Spleen (tissue), 11 donors: ENCODE measurements at regions not wholly inside any gene's neighbourhood (a gene's known extent, or its start where the extent isn't known, plus 50 kb on each side); places are given as distances from the start of the nearest gene placed in this dataset.

Experiments
- DNase-seq: peaks from one replicate; pipeline ENCODE4 v3.0.0-alpha.2; 2020
- H3K27ac ChIP-seq, 8 donors: fragments of 200-600 bp; sonication (generic) in 7 of 8; 1 replicate in 4 of 8; 2 replicates in 4 of 8; pipeline versions ENCODE4 v1.5.0 to v1.8.0; 2016 to 2021; ENCODE audit warnings: inconsistent platforms in 4 of 8, mild to moderate bottlenecking in 4 of 8, moderate library complexity in 1 of 8
- H3K27me3 ChIP-seq, 7 donors: fragments of 200-600 bp; sonication (generic) in 6 of 7; replicated peaks in 1 of 7; 1 replicate in 4 of 7; 2 replicates in 3 of 7; pipeline versions ENCODE4 v1.5.0 to v1.8.0; 2016 to 2021; ENCODE audit warnings: inconsistent platforms in 3 of 7, mild to moderate bottlenecking in 1 of 7
- H3K36me3 ChIP-seq, 6 donors: fragments of 200-600 bp; sonication (generic) in 5 of 6; 1 replicate in 4 of 6; 2 replicates in 2 of 6; pipeline versions ENCODE4 v1.5.0 to v1.8.0; 2016 to 2021; ENCODE audit warnings: inconsistent platforms in 2 of 6
- H3K4me1 ChIP-seq, 6 donors: fragments of 200-600 bp; sonication (generic) in 5 of 6; 1 replicate in 3 of 6; 2 replicates in 3 of 6; pipeline versions ENCODE4 v1.5.0 to v1.8.0; 2016 to 2021; ENCODE audit warnings: inconsistent platforms in 3 of 6
- H3K4me3 ChIP-seq, 8 donors: fragments of 200-600 bp; sonication (generic) in 7 of 8; 1 replicate in 4 of 8; 2 replicates in 4 of 8; pipeline versions ENCODE4 v1.5.0 to v1.8.0; 2016 to 2021; ENCODE audit warnings: inconsistent platforms in 4 of 8, mild to moderate bottlenecking in 4 of 8, moderate library complexity in 2 of 8
- H3K9me3 ChIP-seq, 8 donors: fragments of 200-600 bp; sonication (generic) in 7 of 8; 1 replicate in 4 of 8; 2 replicates in 4 of 8; pipeline versions ENCODE4 v1.5.0 to v1.8.0; 2016 to 2021; ENCODE audit warnings: inconsistent platforms in 4 of 8
- POLR2A ChIP-seq, 3 donors: fragments of 450-650 bp; IDR thresholded peaks; one replicate each; pipeline ENCODE4 v1.5.1; 2017; ENCODE audit warnings: antibody characterized with exemption in 3 of 3, mild to moderate bottlenecking in 1 of 3
- POLR2AphosphoS5 ChIP-seq, 3 donors: sonication (generic); formaldehyde crosslinking; IDR thresholded peaks; one replicate each; pipeline ENCODE4 v1.5.1; 2017; ENCODE audit warnings: antibody characterized with exemption in 3 of 3
- WGBS, 5 donors: extraction: QIAGEN DNeasy Blood & Tissue Kit in 3 of 5; methylation state at CpG; one replicate each; pipeline versions ENCODE4 v1.1.5 to v1.1.7; 2013 to 2018; 5-methylcytosine and 5-hydroxymethylcytosine counted together
- intact Hi-C: fragments of 100-400 bp; cut with DNase I; formaldehyde crosslinking; loops from one replicate; pipeline ENCODE4 v1.15.0; 2023; ENCODE audit warnings: low total_unique reads
- TF ChIP-seq, protein P1 (sequence below), 11 experiments: fragments of 200-600 bp in 7 of 11; fragments of 450-650 bp in 4 of 11; sonication (generic) in 4 of 11; IDR thresholded peaks in 8 of 11; conservative IDR thresholded peaks in 3 of 11; 1 replicate in 7 of 11; 2 replicates in 4 of 11; pipeline versions ENCODE4 v1.4.0 to v1.8.0; 2016 to 2021; ENCODE audit warnings: antibody characterized with exemption in 11 of 11, inconsistent platforms in 4 of 11, mild to moderate bottlenecking in 1 of 11
- donor health status: healthy with polysubstance abuse.
- donor health status: DM: no; HTN: no; CAD: no; lungs with moderate emphysema.
- donor health status: DM: no; HTN: no; CAD: no.
- donor health status: Bipolar disorder and iron deficiency.
- donor health status: healthy.
- donor health status: DM: no; HTN: no; CAD: no.
- donor health status: DM: yes; HTN: yes; CAD: no.

DNA sequence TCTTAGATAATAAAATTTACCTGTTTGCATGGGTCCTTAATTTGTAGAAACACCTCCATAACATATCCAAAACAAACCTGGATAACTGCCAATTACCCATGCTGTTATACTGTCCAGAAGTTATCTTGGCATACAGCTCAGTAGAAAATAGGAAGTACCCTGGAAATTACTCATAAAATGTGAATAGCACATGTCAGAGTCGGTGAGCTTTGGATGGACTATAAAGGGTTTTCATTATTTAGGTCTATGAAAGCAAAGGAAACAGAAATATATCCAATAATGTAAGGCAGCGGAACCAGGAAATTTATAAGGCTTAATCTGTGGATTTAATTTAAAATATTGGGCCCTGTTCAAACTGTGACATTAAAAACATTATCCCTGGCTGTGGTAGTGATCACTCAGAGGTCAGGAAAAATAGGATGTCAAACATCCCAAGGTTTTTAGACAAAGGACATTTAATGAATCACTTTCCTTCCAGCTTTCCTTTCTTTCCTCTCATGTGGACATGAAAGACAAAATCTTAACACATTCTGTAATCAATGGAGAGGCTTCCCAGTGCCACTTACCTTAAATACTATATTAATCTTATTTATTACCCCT, 459.0 kb upstream of the DPH6 start:
- Histone ChIP-seq H3K9me3 (peaks cover 0 to 36% (median 23%) of the 10 kb centered on the region in 8 donors), H3K27me3 (no peaks in the 10 kb centered on the region), H3K4me1 (peaks cover 0 to 9% (median 0%) of the 10 kb centered on the region in 6 donors), H3K4me3 (no peak overlapping the region), H3K27ac (peak overlapping the region in 7 of 8 donors; percentile 45 to 72 (median 63)), H3K36me3 (no peaks in the 10 kb centered on the region)
- TF ChIP-seq, protein P1, sequence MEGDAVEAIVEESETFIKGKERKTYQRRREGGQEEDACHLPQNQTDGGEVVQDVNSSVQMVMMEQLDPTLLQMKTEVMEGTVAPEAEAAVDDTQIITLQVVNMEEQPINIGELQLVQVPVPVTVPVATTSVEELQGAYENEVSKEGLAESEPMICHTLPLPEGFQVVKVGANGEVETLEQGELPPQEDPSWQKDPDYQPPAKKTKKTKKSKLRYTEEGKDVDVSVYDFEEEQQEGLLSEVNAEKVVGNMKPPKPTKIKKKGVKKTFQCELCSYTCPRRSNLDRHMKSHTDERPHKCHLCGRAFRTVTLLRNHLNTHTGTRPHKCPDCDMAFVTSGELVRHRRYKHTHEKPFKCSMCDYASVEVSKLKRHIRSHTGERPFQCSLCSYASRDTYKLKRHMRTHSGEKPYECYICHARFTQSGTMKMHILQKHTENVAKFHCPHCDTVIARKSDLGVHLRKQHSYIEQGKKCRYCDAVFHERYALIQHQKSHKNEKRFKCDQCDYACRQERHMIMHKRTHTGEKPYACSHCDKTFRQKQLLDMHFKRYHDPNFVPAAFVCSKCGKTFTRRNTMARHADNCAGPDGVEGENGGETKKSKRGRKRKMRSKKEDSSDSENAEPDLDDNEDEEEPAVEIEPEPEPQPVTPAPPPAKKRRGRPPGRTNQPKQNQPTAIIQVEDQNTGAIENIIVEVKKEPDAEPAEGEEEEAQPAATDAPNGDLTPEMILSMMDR (IDR thresholded peaks at IDR 0.05 in 8 of 11, conservative IDR thresholded peaks at IDR 0.05 in 3 of 11): no peak
- TF ChIP-seq POLR2AphosphoS5 (IDR thresholded peaks at IDR 0.05): no peak
- TF ChIP-seq POLR2A (IDR thresholded peaks at IDR 0.05): no peak
- 38 to 52% (median 43%) methylated on average over 2 of the region's 2 CpGs for WGBS, 5 donors
- no peak for DNase-seq
- intact Hi-C loops: no loop called here

DNA sequence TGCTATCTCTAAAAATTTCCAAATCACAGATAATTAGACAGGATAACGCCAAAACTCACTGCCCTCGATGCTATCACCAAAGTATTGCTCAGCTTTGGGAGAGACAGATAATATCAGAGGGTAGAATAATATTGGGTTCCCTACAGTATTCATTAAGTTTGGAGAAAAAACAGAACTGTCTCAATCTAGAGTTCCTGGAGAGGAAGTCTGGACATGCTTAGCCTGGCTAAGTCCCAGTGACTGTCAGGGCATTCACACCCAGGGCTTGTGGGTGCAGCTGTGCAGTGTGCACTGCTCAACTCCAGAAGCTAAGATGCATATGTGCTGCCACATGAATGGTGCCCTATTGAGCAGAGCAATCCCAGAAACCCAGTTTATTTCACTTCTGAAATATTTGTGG, 459.6 kb upstream of the DPH6 start:
- DNase-seq: no peak
- Histone ChIP-seq H3K4me3 (no peak overlapping the region), H3K27me3 (no peaks in the 10 kb centered on the region), H3K4me1 (peaks cover 0 to 9% (median 0%) of the 10 kb centered on the region in 6 donors), H3K27ac (peak overlapping the region in 7 of 8 donors; percentile 45 to 72 (median 63)), H3K36me3 (no peaks in the 10 kb centered on the region), H3K9me3 (peaks cover 0 to 40% (median 25%) of the 10 kb centered on the region in 8 donors)
- intact Hi-C loops: no loop called here
- TF ChIP-seq POLR2A (IDR thresholded peaks at IDR 0.05): no peak
- TF ChIP-seq POLR2AphosphoS5 (IDR thresholded peaks at IDR 0.05): no peak
- TF ChIP-seq, protein P1 (IDR thresholded peaks at IDR 0.05 in 8 of 11, conservative IDR thresholded peaks at IDR 0.05 in 3 of 11): no peak
- WGBS, 5 donors: 56 to 85% (median 76%) methylated on average over 2 of the region's 2 CpGs

DNA sequence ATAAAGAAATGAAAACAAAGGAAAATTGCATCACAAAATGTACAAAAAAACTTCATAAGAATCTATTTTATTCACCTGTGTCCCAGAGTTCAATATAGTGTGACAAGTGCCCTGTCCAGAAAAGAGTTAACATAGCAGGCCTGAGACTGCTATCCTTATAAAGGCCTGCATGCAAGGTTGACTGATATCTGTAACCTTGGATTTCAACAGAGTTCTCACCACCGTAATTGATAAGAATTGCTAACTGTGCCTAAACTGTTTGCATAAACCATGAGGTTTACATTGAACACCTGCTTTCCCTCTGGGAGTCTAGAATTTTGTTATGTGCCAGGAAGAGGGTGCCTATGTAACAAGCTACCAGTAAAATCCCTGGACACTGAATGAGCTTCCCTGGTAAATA, 461.7 kb upstream of the DPH6 start:
- WGBS, 5 donors: 64 to 88% (median 77%) methylated on average over 1 of the region's 1 CpG
- TF ChIP-seq, protein P1 (IDR thresholded peaks at IDR 0.05 in 8 of 11, conservative IDR thresholded peaks at IDR 0.05 in 3 of 11): no peak
- TF ChIP-seq POLR2A (IDR thresholded peaks at IDR 0.05): no peak
- no peak for TF ChIP-seq POLR2AphosphoS5 (IDR thresholded peaks at IDR 0.05)
- Histone ChIP-seq H3K27ac (no peak overlapping the region), H3K4me3 (no peak overlapping the region), H3K4me1 (peaks cover 0 to 9% (median 0%) of the 10 kb centered on the region in 6 donors), H3K36me3 (no peaks in the 10 kb centered on the region), H3K27me3 (no peaks in the 10 kb centered on the region), H3K9me3 (peaks cover 0 to 45% (median 25%) of the 10 kb centered on the region in 8 donors)
- intact Hi-C loops: no loop called here
- DNase-seq: no peak

DNA sequence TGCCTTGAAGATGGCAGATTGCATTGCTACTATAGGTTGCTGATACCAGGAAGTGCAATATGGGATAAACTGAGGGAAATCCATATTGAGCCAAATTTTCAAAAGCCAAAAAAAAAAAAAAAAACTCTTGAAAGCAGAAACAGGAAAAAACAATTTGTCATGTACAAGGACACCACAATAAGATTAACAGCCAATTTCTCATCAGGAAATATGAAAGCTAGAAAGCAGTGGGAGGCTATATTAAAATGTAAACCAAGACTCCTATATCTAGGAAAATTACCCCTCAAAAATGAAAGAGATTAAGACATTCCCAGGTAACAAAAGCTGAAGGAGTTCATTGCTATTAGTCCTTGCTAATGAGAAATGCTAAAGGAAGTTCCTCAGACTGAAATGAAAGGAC, 462.8 kb upstream of the DPH6 start:
- peaks cover 0 to 45% (median 25%) of the 10 kb centered on the region in 8 donors for H3K9me3 ChIP-seq
- H3K27me3 ChIP-seq: no peaks in the 10 kb centered on the region
- no peak overlapping the region for H3K4me3 ChIP-seq
- H3K4me1 ChIP-seq: peaks cover 0 to 9% (median 0%) of the 10 kb centered on the region in 6 donors
- TF ChIP-seq POLR2A (IDR thresholded peaks at IDR 0.05): no peak
- no peak for TF ChIP-seq POLR2AphosphoS5 (IDR thresholded peaks at IDR 0.05)
- TF ChIP-seq, protein P1 (IDR thresholded peaks at IDR 0.05 in 8 of 11, conservative IDR thresholded peaks at IDR 0.05 in 3 of 11): no peak
- intact Hi-C loops: no loop called here
- DNase-seq: no peak
- H3K27ac ChIP-seq: no peak overlapping the region
- no peaks in the 10 kb centered on the region for H3K36me3 ChIP-seq
